ENCODE measurements at regions not wholly inside any gene's neighbourhood (a gene's known extent, or its start where the extent isn't known, plus 50 kb on each side); places are given as distances from the start of the nearest gene placed in this dataset.

DNA sequence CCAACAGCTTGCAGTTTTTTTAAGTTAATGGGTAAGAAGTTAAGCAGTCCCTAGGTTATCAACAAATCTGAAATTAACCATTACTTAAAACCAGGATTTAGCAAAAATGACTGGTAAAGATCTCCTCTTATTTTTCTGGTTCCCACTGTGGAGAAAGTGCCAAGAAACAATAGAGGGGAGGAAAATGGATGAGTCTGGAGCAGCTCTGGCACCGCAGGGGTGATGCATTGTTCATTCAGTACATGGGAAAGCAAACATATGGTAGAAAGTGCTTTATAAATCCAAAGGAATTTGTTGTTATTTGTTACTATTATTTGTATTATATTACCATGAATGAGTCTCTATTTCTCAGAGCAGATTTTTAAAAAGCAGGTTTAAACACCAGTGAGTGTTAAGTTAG lies 92.2 kb downstream of the DYRK2 start:
- H3K27me3 ChIP-seq (ENCODE audit: insufficient read depth in 3 of 3, low read length in 2 of 3) = no peaks in the 10 kb centered on the region
- no peak overlapping the region for H3K4me3 ChIP-seq
- WGBS, 3 donors = 57 to 75% (median 70%) methylated on average over 1 of the region's 1 CpG
- H3K9me3 ChIP-seq = no peaks in the 10 kb centered on the region
- DNase-seq (no peak), ATAC-seq (no peak)
- intact Hi-C loops (cut with DNase I) = no loop called here
- no peak overlapping the region for H3K27ac ChIP-seq
- TF ChIP-seq, protein P1, sequence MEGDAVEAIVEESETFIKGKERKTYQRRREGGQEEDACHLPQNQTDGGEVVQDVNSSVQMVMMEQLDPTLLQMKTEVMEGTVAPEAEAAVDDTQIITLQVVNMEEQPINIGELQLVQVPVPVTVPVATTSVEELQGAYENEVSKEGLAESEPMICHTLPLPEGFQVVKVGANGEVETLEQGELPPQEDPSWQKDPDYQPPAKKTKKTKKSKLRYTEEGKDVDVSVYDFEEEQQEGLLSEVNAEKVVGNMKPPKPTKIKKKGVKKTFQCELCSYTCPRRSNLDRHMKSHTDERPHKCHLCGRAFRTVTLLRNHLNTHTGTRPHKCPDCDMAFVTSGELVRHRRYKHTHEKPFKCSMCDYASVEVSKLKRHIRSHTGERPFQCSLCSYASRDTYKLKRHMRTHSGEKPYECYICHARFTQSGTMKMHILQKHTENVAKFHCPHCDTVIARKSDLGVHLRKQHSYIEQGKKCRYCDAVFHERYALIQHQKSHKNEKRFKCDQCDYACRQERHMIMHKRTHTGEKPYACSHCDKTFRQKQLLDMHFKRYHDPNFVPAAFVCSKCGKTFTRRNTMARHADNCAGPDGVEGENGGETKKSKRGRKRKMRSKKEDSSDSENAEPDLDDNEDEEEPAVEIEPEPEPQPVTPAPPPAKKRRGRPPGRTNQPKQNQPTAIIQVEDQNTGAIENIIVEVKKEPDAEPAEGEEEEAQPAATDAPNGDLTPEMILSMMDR (IDR thresholded peaks at IDR 0.05) = no peak
- H3K4me1 ChIP-seq = no peaks in the 10 kb centered on the region
- no peaks in the 10 kb centered on the region for H3K36me3 ChIP-seq (ENCODE audit: insufficient read depth in 1 of 2, low read depth in 1 of 2)

DNA sequence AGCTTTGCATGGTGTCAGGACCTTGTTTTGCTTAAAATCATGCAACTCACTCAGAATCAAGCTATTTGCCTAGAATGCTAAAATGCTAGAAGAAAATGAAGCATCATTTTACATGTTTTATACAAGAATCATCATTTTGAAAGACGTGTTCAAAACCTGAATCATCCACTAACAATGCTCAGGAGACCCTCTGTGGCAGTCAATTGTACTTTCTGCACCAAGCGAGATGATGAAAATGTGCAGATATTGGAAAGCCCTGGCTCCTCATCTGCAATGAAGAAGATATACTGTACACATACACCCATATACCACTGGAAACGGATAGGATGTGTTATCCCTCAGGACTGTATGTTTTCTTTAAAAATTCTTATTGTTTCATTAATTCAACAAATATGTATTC lies 92.7 kb downstream of the DYRK2 start:
- no peaks in the 10 kb centered on the region for H3K4me1 ChIP-seq
- no peaks in the 10 kb centered on the region for H3K36me3 ChIP-seq (ENCODE audit: insufficient read depth in 1 of 2, low read depth in 1 of 2)
- H3K27me3 ChIP-seq (ENCODE audit: insufficient read depth in 3 of 3, low read length in 2 of 3) = no peaks in the 10 kb centered on the region
- no peak for DNase-seq
- no peak overlapping the region for H3K27ac ChIP-seq
- H3K9me3 ChIP-seq = no peaks in the 10 kb centered on the region
- no peak overlapping the region for H3K4me3 ChIP-seq
- 89 to 92% (median 91%) methylated on average over 3 of the region's 3 CpGs for WGBS, 3 donors
- TF ChIP-seq, protein P1 (IDR thresholded peaks at IDR 0.05) = no peak
- no peak for ATAC-seq
- intact Hi-C loops (cut with DNase I) = no loop called here

DNA sequence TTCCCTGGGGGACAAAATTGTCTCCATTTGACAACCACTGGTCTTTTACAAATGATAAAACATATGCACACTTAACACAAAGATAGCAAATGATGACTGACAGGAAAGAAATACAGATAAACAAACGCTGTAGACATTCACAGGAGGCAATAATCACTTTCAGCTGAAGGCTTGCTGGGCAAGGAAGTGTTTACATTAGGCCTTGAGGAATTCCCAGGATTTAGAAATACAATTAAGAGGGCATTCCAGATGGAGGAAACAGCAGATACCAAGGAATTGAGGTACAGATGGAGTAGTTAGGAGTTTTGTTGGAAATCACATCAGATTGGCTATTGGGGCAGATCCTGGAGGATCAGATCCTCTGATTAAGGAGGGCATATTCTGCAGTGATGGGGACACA lies 93.9 kb downstream of the DYRK2 start:
- no peak overlapping the region for H3K4me3 ChIP-seq
- TF ChIP-seq, protein P1 (IDR thresholded peaks at IDR 0.05) = no peak
- H3K27me3 ChIP-seq (ENCODE audit: insufficient read depth in 3 of 3, low read length in 2 of 3) = no peaks in the 10 kb centered on the region
- 39 to 74% (median 60%) methylated on average over 1 of the region's 1 CpG for WGBS, 3 donors
- ATAC-seq (no peak), DNase-seq (no peak)
- no peaks in the 10 kb centered on the region for H3K4me1 ChIP-seq
- no peak overlapping the region for H3K27ac ChIP-seq
- H3K9me3 ChIP-seq = no peaks in the 10 kb centered on the region
- no peaks in the 10 kb centered on the region for H3K36me3 ChIP-seq (ENCODE audit: insufficient read depth in 1 of 2, low read depth in 1 of 2)
- intact Hi-C loops (cut with DNase I) = no loop called here

DNA sequence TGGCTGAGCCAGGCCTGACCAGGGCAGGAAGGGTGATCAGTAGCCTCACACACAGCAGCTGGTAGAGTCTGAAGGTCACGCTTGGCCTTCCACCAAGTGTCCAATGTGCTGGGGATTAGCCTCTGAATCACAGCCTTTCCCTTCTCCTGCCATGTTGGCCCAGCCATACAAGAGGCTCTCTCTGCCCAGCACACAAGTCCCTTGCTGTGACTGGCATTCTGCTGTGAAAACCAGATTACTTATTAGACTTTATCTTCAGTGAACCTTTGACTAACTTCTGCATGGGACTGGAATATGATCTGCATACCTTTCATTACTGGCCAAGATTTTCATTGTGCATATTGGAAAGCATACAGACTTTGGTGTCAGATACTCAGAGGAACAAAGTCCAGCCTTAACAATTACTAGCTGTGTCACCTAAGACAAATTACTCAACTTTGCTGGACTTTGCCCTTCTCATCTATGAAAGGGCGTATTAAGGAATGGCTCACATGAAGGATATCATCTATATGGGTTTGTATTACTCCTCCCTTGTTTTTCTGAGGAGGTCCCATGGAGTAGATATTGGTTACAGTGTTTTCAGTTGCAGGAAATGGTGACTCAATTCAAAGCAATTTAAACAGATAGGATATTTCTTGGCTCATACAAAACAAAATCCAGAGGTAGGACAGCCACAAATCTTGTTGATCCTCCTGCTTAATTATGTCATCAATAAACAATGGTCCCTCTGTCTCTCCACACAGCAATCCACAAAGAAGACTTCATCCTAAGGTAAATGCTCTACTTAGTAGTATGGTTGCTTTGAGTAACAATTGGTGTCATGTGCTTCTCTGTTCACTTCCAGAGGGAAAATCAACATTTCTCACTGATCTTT lies 99.6 kb downstream of the DYRK2 start:
- H3K36me3 ChIP-seq (ENCODE audit: insufficient read depth in 1 of 2, low read depth in 1 of 2) = no peaks in the 10 kb centered on the region
- peaks cover 31% of the 10 kb centered on the region for H3K4me1 ChIP-seq
- DNase-seq = peak; percentile 55 to 80
- TF ChIP-seq, protein P1 (IDR thresholded peaks at IDR 0.05) = no peak
- WGBS, 3 donors = 36 to 52% (median 44%) methylated on average over 2 of the region's 2 CpGs
- intact Hi-C loops (cut with DNase I) = no loop called here
- ATAC-seq = peak; percentile 79 to 91 (median 86)
- H3K9me3 ChIP-seq = no peaks in the 10 kb centered on the region
- peak overlapping the region; percentile 76 for H3K27ac ChIP-seq
- H3K27me3 ChIP-seq (ENCODE audit: insufficient read depth in 3 of 3, low read length in 2 of 3) = no peaks in the 10 kb centered on the region
- no peak overlapping the region for H3K4me3 ChIP-seq

DNA sequence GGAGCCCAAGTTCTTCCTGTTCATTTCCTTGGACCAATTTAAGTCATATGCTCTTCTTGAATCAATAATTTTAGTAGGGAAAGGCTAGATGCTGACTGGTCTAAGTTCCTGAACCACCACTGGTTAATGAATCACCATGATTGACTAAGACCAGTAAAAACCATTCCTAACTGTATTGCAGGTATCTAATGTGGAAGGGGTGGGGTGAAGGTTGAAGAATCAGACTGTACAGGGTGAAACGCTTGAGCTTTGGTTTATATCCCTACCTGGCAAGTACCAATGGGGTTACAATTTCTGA lies 100.1 kb downstream of the DYRK2 start:
- Histone ChIP-seq H3K27ac (peak overlapping the region; percentile 76), H3K36me3 (ENCODE audit: insufficient read depth in 1 of 2, low read depth in 1 of 2) (no peaks in the 10 kb centered on the region)
- peak in 1 of 4 donors; percentile 12 for ATAC-seq

More for the DNA sequence above, 100.1 kb downstream of the DYRK2 start:
- DNase-seq = no peak
- TF ChIP-seq, protein P1 (IDR thresholded peaks at IDR 0.05) = no peak
- H3K4me3 ChIP-seq = no peak overlapping the region
- 29 to 32% (median 32%) methylated on average over 1 of the region's 1 CpG for WGBS, 3 donors
- peaks cover 35% of the 10 kb centered on the region for H3K4me1 ChIP-seq
- no peaks in the 10 kb centered on the region for H3K27me3 ChIP-seq (ENCODE audit: insufficient read depth in 3 of 3, low read length in 2 of 3)
- no peaks in the 10 kb centered on the region for H3K9me3 ChIP-seq
- intact Hi-C loops (cut with DNase I) = no loop called here

Data from psoas muscle (tissue), 7 donors.